HG03039 (cell line): ENCODE measurements at regions not wholly inside any gene's neighbourhood (a gene's known extent, or its start where the extent isn't known, plus 50 kb on each side); places are given as distances from the start of the nearest gene placed in this dataset.
"Not testable (repeated sequence)": the region's sequence is repeated elsewhere in the genome, so short reads cannot be mapped to it uniquely, and the experiment has no call there.

ENCODE experiments used
- ATAC-seq: cut with Tn5 transposase; IDR thresholded peaks from one replicate; pipeline ENCODE4 v1.9.1; 2021; ENCODE audit warnings: mild to moderate bottlenecking, moderate library complexity; ENCODE audit not compliant: unreplicated experiment

DNA sequence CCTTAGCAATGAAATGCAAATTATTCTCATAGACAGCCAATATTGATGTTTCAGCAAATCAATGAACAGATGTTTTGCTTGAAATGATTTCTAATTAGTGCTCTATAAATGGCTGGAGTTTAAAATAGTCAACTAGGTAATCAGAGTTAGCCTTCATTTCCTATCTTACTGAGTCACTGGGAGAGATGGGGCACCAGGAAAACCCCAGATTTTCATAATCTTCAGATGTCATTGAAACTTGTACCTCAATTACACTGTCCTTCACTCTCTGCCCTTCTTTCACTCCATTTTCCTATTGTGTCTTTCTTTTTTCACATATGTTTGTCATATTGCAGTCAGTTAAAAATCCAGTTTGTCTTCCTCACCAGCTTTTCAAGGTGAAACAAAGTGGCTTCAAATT lies 92.7 kb downstream of the C12orf75 start:
- no peak for ATAC-seq

DNA sequence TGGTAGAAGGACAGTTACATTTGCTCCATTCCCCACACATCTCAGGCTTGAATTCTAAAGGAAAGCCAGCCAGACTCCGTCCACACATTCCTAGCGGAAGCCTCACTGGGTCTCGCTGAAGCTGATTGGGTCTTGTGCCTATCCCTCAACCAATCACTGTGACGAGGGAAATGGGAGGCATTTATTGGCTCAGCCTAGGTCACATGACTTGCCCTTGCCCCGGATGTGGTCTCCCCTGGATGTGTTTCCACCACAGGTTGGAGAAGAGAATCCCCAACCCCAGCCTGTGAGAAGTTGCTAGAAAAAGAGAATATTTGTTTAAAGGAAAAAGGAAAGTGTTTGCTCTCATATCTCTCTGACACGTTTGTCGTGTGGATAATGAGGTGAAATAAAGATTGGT lies 93.4 kb downstream of the C12orf75 start:
- no peak for ATAC-seq

- ATAC-seq = no peak
Observed at GRCh38 chr12:105425254-105426174, 95.0 kb downstream of the C12orf75 start.

GRCh38 chr12:105426766-105427165 lies 96.3 kb downstream of the C12orf75 start:
- ATAC-seq = no peak

GRCh38 chr12:105427883-105428282 lies 97.4 kb downstream of the C12orf75 start:
- ATAC-seq = no peak

DNA sequence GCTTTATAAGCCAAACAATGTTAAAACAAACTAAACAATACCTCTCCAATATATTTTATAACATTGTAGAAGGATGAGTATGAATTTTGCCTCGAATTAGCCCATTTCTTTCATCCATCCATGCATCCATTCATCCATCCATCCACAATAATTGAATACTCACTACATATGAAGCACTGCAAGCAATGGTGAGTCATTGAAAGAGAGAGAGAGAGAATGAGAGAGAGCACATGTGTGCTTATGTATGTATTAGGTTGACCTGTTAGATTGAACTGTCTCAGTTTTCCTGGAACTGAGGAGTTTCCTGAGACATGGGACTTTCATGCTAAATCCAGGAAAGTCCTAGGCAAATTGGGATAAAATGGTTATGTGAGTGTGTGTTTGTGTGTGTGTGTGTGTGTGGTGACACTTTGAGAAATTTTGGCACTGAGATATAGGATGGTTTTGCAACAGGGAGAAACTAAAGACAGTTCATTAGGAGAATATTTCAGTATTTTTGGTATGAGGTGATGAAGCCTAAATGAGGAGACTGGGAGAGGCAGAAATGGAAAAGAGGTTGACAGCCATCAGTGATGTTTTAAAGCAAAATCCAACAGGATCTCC lies 98.4 kb downstream of the C12orf75 start:
- ATAC-seq = no peak

- no peak for ATAC-seq
Observed at GRCh38 chr12:105429511-105429910, 99.0 kb downstream of the C12orf75 start.

DNA sequence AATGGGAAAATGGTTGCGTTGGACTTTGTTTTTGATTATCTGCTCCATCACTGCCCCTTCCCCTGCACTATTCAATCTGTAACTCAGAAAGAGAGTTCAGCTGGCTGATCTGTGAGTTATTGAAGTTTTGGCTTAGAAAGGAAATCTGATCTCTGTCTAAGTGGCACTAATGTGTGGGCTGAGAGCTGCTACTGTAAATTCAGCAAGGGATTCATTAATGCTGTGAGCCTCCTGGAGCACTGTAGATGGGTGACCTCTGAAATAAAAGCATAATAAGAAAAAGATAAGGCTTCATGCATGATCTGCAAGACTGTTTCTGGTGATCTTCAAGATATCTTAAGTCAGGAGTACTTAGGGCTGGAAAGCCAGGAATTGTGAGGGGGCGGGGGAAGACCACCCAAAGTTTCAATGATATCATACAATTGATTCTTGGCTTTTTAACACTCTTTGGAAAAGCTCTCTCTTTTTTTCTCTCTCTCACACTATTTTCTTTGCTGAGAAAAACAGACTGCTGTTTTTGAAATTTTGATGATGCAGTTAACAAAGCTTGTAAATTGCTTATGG lies 101.1 kb downstream of the C12orf75 start:
- no peak for ATAC-seq

- ATAC-seq = no peak
Observed at GRCh38 chr12:105433804-105434203, 103.3 kb downstream of the C12orf75 start.

DNA sequence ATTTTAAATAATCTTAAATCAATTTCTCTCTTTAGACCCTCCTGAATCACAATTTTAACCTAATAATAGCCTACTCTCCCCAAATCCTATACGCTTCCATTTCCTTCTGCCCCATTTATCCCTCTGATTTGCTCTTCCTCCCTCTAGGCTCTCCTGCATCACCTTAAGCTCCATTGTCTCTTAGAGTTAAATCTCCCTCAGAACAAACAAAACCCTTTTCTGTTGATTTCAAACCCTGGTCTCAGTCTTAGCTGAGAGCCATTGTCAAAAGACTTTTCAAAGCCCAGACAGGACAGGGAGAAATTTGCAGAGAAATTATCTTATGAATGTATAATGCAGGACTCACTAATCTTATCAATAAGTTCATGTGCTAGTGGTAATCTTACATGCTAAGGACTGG lies 106.1 kb downstream of the C12orf75 start:
- no peak for ATAC-seq

DNA sequence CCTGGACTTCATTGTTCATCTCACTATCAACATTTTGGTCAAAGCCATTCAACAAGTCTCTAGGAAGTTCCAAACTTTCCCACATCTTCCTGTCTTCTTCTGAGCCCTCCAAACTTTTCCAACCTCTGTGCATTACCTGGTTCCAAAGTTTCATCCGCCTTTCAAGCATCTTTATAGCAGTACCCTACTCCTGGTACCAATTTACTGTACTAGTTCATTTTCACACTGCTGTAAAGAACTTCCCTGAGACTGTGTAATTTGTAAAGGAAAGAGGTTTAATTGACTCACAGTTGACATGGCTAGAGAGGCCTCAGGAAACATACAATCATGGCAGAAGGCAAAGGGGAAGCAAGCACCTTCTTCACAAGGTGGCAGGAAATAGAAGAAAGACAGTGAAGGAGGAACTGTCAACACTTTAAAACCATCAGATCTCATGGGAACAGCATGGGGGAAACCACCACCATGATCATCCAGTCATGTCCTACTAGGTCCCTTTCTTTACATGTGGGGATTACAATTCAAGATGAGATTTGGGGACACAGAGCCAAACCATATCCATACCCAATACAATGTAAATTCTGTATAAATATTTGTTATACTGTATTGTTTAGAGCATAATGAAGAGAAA lies 109.7 kb downstream of the C12orf75 start:
- no peak for ATAC-seq

DNA sequence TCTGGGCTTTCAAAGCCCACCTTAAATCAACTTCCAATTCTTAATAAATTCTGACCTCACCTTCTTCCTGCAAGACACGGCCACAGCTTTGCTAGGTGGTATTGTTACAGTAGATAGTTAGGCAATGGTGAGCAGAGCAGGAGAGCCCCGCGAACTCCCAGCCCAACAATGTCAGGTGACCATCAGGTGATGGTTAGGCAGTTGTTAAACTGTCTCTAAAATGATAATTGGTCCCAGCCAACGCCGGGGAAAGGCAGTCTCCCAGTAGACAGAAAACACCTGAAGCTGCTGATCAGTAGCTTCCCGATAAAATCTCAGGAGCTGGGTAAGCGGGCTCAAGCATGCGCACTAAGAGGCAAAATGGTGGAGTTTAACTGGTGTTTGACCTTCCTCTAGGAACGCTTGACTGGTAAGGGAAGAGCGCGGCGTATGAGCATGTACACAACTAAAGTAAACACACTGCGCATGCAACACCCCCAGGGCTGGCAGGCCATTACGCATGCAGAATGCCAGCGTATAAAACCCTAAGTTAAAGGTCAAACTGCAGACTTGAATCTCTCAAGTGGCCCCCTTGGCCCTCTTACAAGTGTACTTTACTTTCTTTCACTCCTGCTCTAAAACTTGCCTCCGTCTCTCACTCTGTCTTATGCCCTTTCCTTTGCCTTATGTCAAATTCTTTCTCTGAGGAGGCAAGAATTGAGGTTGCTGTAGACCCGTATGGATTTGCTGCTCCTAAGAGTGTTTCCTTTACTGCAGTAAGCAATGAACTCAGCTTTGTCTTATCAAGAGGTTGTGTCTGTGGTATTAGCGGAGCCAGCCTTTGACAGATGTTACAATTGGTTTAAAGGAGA lies 113.5 kb downstream of the C12orf75 start:
- ATAC-seq = no peak

DNA sequence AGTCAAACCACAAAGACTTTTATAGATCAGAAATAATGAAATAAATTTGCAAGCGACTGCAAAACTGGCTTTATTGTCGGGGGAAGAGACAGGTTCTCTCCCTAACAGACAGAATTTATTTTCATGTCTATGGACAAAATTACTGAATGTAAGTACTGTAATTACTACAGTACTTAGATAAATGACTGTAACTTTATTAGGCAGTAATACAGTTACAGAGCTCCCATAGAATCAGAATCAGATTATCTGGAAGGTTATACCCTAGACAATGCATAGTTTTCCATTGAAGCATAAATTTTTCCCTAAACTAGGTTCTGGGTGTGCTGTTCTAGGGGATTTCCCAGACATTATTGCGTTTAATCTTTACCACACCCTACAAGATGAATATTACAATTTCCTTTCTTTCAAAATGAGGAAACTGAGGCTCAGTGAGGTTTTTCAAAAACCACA lies 114.2 kb downstream of the C12orf75 start:
- no peak for ATAC-seq

- ATAC-seq = no peak
Observed at GRCh38 chr12:105445249-105445648, 114.8 kb downstream of the C12orf75 start.

- ATAC-seq = no peak
Observed at GRCh38 chr12:105445649-105446048, 115.2 kb downstream of the C12orf75 start.

GRCh38 chr12:105446460-105446859 lies 116.0 kb downstream of the C12orf75 start:
- ATAC-seq = not testable (repeated sequence)

- no peak for ATAC-seq
Observed at GRCh38 chr12:105449431-105449830, 118.9 kb downstream of the C12orf75 start.

DNA sequence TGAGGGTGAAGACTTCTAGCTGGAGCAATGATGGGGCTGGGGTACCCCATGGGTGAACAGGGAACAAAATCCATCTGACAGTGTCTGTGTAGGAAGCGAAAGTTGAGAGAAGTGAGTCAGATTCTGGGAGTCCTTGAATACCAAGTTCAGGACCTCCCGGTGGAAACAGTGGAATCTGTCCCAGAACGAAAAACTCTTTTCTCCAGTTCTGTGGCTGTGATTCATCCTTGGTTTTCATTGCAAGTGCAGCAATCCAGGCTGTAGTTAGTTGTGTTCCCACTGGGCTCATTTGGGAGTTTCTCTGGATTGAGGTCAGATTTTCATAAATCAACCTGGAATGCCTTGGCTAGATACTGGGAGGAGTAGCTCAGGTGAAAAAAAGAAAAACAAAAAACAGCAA lies 120.7 kb downstream of the C12orf75 start:
- ATAC-seq = no peak

GRCh38 chr12:105451798-105452197 lies 121.3 kb downstream of the C12orf75 start:
- no peak for ATAC-seq

DNA sequence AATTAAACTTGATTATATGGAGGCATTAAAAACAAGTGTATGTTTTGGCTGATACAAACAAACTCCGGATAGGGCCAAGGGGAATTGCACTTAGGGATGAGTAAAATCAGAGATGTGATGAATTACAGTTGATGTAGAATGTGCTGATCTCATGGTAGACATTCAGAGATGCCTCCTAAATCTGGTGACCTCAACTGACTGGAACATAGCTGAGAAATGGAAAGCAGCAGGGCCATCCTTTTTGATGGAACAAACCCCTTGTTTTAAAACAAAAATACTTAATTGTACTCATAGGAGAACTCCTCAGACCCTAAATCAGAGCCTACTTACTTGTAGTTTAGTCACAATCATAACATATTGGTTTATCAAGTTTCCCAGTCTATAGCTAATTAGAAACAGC lies 122.8 kb downstream of the C12orf75 start:
- no peak for ATAC-seq

- no peak for ATAC-seq
Observed at GRCh38 chr12:105454688-105455087, 124.2 kb downstream of the C12orf75 start.
